Spleen (tissue), 7 donors: ENCODE measurements at regions not wholly inside any gene's neighbourhood (a gene's known extent, or its start where the extent isn't known, plus 50 kb on each side); places are given as distances from the start of the nearest gene placed in this dataset.

Experiments
- POLR2A ChIP-seq, 3 donors: fragments of 450-650 bp; IDR thresholded peaks; one replicate each; pipeline ENCODE4 v1.5.1; 2017; ENCODE audit warnings: antibody characterized with exemption in 3 of 3, mild to moderate bottlenecking in 1 of 3
- TF ChIP-seq, protein P1 (sequence below), 11 experiments: fragments of 200-600 bp in 7 of 11; fragments of 450-650 bp in 4 of 11; sonication (generic) in 4 of 11; IDR thresholded peaks in 8 of 11; conservative IDR thresholded peaks in 3 of 11; 1 replicate in 7 of 11; 2 replicates in 4 of 11; pipeline versions ENCODE4 v1.4.0 to v1.8.0; 2016 to 2021; ENCODE audit warnings: antibody characterized with exemption in 11 of 11, inconsistent platforms in 4 of 11, mild to moderate bottlenecking in 1 of 11
- donor health status: DM: no; HTN: no; CAD: no; lungs with moderate emphysema.
- donor health status: DM: no; HTN: no; CAD: no.
- donor health status: DM: no; HTN: no; CAD: no.

- no peak for TF ChIP-seq POLR2A (IDR thresholded peaks at IDR 0.05)
- TF ChIP-seq, protein P1, sequence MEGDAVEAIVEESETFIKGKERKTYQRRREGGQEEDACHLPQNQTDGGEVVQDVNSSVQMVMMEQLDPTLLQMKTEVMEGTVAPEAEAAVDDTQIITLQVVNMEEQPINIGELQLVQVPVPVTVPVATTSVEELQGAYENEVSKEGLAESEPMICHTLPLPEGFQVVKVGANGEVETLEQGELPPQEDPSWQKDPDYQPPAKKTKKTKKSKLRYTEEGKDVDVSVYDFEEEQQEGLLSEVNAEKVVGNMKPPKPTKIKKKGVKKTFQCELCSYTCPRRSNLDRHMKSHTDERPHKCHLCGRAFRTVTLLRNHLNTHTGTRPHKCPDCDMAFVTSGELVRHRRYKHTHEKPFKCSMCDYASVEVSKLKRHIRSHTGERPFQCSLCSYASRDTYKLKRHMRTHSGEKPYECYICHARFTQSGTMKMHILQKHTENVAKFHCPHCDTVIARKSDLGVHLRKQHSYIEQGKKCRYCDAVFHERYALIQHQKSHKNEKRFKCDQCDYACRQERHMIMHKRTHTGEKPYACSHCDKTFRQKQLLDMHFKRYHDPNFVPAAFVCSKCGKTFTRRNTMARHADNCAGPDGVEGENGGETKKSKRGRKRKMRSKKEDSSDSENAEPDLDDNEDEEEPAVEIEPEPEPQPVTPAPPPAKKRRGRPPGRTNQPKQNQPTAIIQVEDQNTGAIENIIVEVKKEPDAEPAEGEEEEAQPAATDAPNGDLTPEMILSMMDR (IDR thresholded peaks at IDR 0.05 in 8 of 11, conservative IDR thresholded peaks at IDR 0.05 in 3 of 11) = no peak
Observed at GRCh38 chr16:65644821-65645220, 523.0 kb upstream of the CDH11 start.
